Colon (tissue), 2 donors: ENCODE measurements at regions not wholly inside any gene's neighbourhood (a gene's known extent, or its start where the extent isn't known, plus 50 kb on each side); places are given as distances from the start of the nearest gene placed in this dataset.
"Not testable (repeated sequence)": the region's sequence is repeated elsewhere in the genome, so short reads cannot be mapped to it uniquely, and the experiment has no call there.

Experiments
- FAIRE-seq: peaks from 2 replicates; lab custom pipeline; 2012; peaks lifted over from hg19 to GRCh38; lab: Jason Lieb, UNC
- donor health status: control.
- donor health status: control.

GRCh38 chr10:125605167-125605566 lies 77.8 kb downstream of the TEX36 start:
- no peak for FAIRE-seq

GRCh38 chr10:125602825-125603224 lies 80.1 kb downstream of the TEX36 start:
- no peak for FAIRE-seq

- FAIRE-seq = no peak
Measured at GRCh38 chr10:125599194-125599593, 83.8 kb downstream of the TEX36 start.

GRCh38 chr10:125595911-125596310 lies 87.1 kb downstream of the TEX36 start:
- FAIRE-seq = no peak

- no peak for FAIRE-seq
Measured at GRCh38 chr10:125593644-125594043, 89.3 kb downstream of the TEX36 start.

GRCh38 chr10:125592897-125593296 lies 90.1 kb downstream of the TEX36 start:
- FAIRE-seq = no peak

GRCh38 chr10:125591886-125592285 lies 91.1 kb downstream of the TEX36 start:
- no peak for FAIRE-seq

GRCh38 chr10:125588738-125589137 lies 94.2 kb downstream of the TEX36 start:
- not testable (repeated sequence) for FAIRE-seq

- no peak for FAIRE-seq
Measured at GRCh38 chr10:125584954-125585353, 98.0 kb downstream of the TEX36 start.

- FAIRE-seq = no peak
Measured at GRCh38 chr10:125578658-125579315, 104.2 kb downstream of the TEX36 start.

- FAIRE-seq = no peak
Measured at GRCh38 chr10:125575843-125576242, 107.1 kb downstream of the TEX36 start.

- FAIRE-seq = no peak
Measured at GRCh38 chr10:125568156-125568555, 114.8 kb downstream of the TEX36 start.

- FAIRE-seq = no peak
Measured at GRCh38 chr10:125567529-125567928, 115.4 kb downstream of the TEX36 start.

GRCh38 chr10:125565046-125565445 lies 117.9 kb downstream of the TEX36 start:
- no peak for FAIRE-seq

- no peak for FAIRE-seq
Measured at GRCh38 chr10:125564570-125564969, 118.4 kb downstream of the TEX36 start.

GRCh38 chr10:125562737-125563136 lies 120.2 kb downstream of the TEX36 start:
- FAIRE-seq = no peak

- FAIRE-seq = no peak
Measured at GRCh38 chr10:125560947-125561346, 122.0 kb downstream of the TEX36 start.

- FAIRE-seq = no peak
Measured at GRCh38 chr10:125559210-125559609, 123.8 kb downstream of the TEX36 start.

GRCh38 chr10:125557801-125558505 lies 125.0 kb downstream of the TEX36 start:
- no peak for FAIRE-seq

GRCh38 chr10:125557311-125557710 lies 125.7 kb downstream of the TEX36 start:
- FAIRE-seq = no peak

- no peak for FAIRE-seq
Measured at GRCh38 chr10:125556882-125557281, 126.1 kb downstream of the TEX36 start.

GRCh38 chr10:125555743-125556142 lies 127.2 kb downstream of the TEX36 start:
- FAIRE-seq = no peak

- FAIRE-seq = no peak
Measured at GRCh38 chr10:125555267-125555666, 127.7 kb downstream of the TEX36 start.

GRCh38 chr10:125554753-125555152 lies 128.2 kb downstream of the TEX36 start:
- FAIRE-seq = no peak
